GM12801 (cell line): ENCODE measurements at regions not wholly inside any gene's neighbourhood (a gene's known extent, or its start where the extent isn't known, plus 50 kb on each side); places are given as distances from the start of the nearest gene placed in this dataset.

Source experiments
- TF ChIP-seq, protein P1 (sequence below): IDR thresholded peaks from one replicate; pipeline ENCODE4 v1.5.1; 2011; ENCODE audit warnings: control low read depth; ENCODE audit not compliant: insufficient read length; ENCODE audit errors: extremely low read depth

DNA sequence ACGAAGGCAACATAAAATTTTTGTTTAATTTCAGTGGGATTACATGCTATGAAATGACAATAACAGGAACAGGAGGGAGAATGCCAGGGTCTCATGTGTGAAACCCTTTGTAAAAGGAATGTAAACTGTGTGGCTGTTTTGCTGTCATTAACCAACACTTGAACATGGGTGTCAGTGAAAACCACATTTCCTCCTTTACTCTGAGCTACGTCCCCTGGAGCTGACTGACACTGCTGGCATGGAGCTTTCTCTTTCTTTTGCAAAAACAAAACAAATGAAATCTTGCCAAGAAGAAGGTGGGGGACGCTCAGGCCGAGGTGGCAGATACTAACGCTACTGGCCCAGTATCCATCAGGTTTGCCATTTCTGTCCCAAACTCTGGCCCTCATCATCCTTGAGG lies 121.4 kb downstream of the DMRT2 start:
- TF ChIP-seq, protein P1, sequence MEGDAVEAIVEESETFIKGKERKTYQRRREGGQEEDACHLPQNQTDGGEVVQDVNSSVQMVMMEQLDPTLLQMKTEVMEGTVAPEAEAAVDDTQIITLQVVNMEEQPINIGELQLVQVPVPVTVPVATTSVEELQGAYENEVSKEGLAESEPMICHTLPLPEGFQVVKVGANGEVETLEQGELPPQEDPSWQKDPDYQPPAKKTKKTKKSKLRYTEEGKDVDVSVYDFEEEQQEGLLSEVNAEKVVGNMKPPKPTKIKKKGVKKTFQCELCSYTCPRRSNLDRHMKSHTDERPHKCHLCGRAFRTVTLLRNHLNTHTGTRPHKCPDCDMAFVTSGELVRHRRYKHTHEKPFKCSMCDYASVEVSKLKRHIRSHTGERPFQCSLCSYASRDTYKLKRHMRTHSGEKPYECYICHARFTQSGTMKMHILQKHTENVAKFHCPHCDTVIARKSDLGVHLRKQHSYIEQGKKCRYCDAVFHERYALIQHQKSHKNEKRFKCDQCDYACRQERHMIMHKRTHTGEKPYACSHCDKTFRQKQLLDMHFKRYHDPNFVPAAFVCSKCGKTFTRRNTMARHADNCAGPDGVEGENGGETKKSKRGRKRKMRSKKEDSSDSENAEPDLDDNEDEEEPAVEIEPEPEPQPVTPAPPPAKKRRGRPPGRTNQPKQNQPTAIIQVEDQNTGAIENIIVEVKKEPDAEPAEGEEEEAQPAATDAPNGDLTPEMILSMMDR = no peak

DNA sequence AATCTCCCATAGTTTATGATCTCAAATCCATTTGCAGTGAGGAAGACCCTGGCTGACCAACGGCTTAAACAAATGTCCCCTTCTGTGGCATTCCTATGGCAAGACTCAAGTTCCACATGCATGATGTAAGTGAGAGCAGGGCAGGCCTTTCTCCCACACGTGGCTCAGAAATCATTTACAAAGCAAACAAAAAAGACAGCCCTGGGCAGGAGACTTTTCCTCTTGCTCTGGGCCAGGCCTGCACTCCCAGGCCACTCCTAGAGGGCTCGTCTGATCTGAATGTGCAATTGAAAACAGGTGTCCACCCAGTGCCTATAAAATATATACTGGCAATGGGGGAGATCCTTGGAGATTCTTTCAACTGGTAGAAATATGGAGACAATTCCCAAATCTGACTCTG lies 123.1 kb downstream of the DMRT2 start:
- TF ChIP-seq, protein P1 = no peak

DNA sequence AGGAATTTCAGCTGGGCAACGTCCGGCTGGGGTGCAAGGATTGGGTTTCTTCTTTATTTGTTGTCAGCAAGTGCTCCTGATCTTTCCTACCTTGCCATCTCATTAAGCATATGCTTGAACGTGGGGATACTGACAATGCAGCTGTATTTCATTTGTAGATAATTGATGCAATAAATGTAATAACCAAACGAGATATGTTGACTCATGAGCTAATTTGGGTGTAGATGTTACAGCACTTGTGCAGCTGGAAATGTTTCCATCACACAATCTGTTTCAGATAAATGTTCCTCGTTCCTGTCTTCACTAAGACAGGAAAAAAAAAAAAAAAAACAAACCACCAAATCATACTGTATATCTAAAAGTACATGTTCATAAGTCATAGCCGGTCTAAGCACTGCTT lies 123.8 kb downstream of the DMRT2 start:
- TF ChIP-seq, protein P1 = no peak

DNA sequence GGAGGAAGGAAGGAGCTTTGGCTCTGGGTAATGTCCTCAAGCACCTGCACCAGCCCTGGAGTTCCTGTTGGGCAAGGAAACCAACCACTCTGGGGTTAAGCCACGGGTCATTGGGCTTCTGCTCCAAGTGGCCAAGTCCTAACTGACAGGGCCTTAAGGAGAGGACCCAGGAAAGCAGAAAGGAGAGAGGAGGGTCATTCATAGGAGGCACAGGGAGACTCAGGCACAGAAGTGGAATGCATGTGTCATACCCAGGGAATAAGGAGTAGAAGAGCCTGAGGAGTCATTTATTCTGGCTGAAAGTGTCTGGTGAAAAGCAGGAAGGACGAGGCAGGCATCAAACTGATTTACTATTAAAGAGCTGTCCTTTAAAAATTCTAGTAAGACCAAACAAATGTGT lies 129.2 kb downstream of the DMRT2 start:
- TF ChIP-seq, protein P1 = no peak

DNA sequence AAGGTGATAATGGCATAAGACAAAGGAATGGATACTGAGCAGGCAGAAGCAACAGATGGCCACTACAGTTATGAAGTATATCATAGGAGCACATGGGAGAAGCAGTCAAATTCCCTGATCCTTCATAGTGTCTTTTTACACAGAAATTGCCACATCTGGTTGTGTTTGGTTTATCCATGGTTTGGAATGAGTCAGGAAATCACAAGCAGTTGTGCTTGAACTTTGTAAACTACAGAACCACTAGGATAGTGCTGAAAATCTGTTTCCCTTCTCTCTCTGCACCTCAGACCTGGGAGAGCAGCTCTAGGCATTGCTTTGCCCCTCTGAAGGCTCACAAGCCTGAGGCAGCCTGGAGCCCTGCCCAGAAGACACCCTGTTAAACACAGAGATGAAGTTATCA lies 134.0 kb downstream of the DMRT2 start:
- TF ChIP-seq, protein P1 = no peak

DNA sequence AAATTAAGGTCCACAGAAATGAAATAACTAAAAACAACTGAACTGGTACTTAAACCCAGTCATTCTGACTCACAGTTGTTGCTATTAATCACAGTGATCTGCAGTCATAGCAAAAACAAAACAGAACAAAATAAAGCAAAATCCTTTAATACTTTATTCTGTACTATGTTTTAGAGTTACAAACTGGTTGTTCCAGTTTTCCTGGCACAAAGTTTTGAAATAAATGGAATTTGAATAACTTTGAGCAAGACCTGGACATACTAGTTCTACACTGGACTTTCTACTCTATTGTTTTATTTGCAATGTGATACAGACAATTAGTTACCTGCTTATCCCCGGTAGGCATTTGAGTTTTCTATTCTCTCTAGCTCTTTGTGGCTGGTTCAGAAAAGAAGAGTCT lies 147.9 kb downstream of the DMRT2 start:
- TF ChIP-seq, protein P1 = no peak

DNA sequence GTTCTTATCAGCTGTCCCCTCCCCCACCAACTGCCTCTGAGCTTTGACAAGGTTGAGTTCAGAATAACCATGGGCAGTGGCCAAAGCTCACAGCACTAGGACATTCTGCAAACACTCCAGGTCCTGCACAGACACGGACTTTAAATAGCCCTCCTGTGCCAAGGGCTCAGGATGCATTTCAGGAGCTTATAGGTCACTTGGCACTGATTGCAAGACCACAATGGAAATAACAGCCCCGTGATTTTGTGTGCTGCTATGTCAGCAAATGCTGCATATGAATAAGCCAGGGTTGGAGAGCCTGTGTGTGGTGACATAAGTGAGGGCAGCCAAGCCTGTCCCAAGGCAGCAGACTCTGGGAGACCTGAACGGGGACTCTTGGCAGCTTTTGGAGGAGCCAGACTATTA lies 150.7 kb downstream of the DMRT2 start:
- TF ChIP-seq, protein P1 = no peak

DNA sequence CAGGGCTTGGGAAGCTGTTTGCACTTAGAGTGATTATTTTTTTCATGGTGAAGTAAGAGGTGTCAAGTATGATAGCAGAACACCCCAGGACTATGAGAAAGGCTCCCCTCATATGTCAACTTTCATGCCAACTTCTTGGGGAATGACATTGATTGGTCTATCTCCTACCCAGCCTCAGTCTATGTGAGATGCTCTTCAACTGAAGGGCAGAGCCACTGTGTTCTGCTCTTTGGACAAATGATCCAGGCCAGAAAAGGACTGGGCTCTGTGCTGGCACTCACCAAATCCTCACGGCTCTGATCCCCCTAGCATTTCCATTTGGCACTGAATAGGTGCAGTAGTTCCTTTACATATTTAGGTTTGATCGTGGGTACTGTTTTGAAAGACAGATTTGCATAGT lies 151.1 kb downstream of the DMRT2 start:
- TF ChIP-seq, protein P1 = no peak
